ENCODE measurements at regions not wholly inside any gene's neighbourhood (a gene's known extent, or its start where the extent isn't known, plus 50 kb on each side); places are given as distances from the start of the nearest gene placed in this dataset.

GRCh38 chr2:187017438-187017837 lies 168.5 kb upstream of the ZSWIM2 start:
- no peaks in the 10 kb centered on the region for H3K27me3 ChIP-seq

GRCh38 chr2:187013058-187013457 lies 164.1 kb upstream of the ZSWIM2 start:
- no peaks in the 10 kb centered on the region for H3K4me1 ChIP-seq
- H3K4me3 ChIP-seq (ENCODE audit: low read depth, low read length): no peak overlapping the region
- H3K9me3 ChIP-seq: no peaks in the 10 kb centered on the region
- H3K27me3 ChIP-seq: no peaks in the 10 kb centered on the region
- TF ChIP-seq, protein P1, sequence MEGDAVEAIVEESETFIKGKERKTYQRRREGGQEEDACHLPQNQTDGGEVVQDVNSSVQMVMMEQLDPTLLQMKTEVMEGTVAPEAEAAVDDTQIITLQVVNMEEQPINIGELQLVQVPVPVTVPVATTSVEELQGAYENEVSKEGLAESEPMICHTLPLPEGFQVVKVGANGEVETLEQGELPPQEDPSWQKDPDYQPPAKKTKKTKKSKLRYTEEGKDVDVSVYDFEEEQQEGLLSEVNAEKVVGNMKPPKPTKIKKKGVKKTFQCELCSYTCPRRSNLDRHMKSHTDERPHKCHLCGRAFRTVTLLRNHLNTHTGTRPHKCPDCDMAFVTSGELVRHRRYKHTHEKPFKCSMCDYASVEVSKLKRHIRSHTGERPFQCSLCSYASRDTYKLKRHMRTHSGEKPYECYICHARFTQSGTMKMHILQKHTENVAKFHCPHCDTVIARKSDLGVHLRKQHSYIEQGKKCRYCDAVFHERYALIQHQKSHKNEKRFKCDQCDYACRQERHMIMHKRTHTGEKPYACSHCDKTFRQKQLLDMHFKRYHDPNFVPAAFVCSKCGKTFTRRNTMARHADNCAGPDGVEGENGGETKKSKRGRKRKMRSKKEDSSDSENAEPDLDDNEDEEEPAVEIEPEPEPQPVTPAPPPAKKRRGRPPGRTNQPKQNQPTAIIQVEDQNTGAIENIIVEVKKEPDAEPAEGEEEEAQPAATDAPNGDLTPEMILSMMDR (IDR thresholded peaks at IDR 0.05; ENCODE audit: low read depth, low read length): no peak
- DNase-seq: no peak
- H3K36me3 ChIP-seq: no peaks in the 10 kb centered on the region

More at GRCh38 chr2:187017438-187017837, 168.5 kb upstream of the ZSWIM2 start:
- TF ChIP-seq, protein P1 (IDR thresholded peaks at IDR 0.05; ENCODE audit: low read depth, low read length): no peak
- Histone ChIP-seq H3K4me3 (ENCODE audit: low read depth, low read length) (no peak overlapping the region), H3K4me1 (no peaks in the 10 kb centered on the region), H3K36me3 (no peaks in the 10 kb centered on the region), H3K9me3 (no peaks in the 10 kb centered on the region)
- no peak for DNase-seq

GRCh38 chr2:187011206-187011832 lies 162.3 kb upstream of the ZSWIM2 start:
- Histone ChIP-seq H3K36me3 (no peaks in the 10 kb centered on the region), H3K4me1 (no peaks in the 10 kb centered on the region), H3K4me3 (ENCODE audit: low read depth, low read length) (no peak overlapping the region), H3K27me3 (no peaks in the 10 kb centered on the region), H3K9me3 (no peaks in the 10 kb centered on the region)
- TF ChIP-seq, protein P1 (IDR thresholded peaks at IDR 0.05; ENCODE audit: low read depth, low read length): no peak
- no peak for DNase-seq

- Histone ChIP-seq H3K27me3 (no peaks in the 10 kb centered on the region), H3K4me1 (no peaks in the 10 kb centered on the region), H3K9me3 (no peaks in the 10 kb centered on the region), H3K36me3 (no peaks in the 10 kb centered on the region), H3K4me3 (ENCODE audit: low read depth, low read length) (no peak overlapping the region)
- DNase-seq: no peak
- TF ChIP-seq, protein P1 (IDR thresholded peaks at IDR 0.05; ENCODE audit: low read depth, low read length): no peak
These were observed 160.7 kb upstream of the ZSWIM2 start for GRCh38 chr2:187009483-187010239.

- Histone ChIP-seq H3K4me1 (no peaks in the 10 kb centered on the region), H3K27me3 (no peaks in the 10 kb centered on the region), H3K4me3 (ENCODE audit: low read depth, low read length) (no peak overlapping the region), H3K36me3 (no peaks in the 10 kb centered on the region), H3K9me3 (no peaks in the 10 kb centered on the region)
- DNase-seq: no peak
- TF ChIP-seq, protein P1 (IDR thresholded peaks at IDR 0.05; ENCODE audit: low read depth, low read length): no peak
These were observed 159.1 kb upstream of the ZSWIM2 start for GRCh38 chr2:187008111-187008510.

DNA sequence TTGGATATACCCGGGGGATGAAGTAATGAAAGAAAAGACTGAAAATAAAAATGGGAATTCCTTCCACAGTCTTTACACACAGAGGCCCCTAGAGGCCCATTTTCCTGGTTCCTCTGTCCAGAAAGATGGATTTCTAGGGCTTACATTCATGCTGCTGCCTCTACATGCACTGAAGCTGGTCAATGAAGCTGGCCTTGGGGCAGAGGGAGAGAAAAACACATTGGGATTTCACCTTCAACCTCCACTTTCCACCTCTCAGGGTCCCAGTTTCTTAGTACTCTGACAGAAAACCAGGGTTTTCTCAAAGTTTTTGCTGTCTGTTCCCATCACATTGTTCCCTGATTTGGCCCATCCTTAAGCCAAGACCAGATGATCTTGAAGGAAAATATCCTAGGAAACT lies 154.6 kb upstream of the ZSWIM2 start:
- DNase-seq: no peak
- no peaks in the 10 kb centered on the region for H3K27me3 ChIP-seq
- H3K9me3 ChIP-seq: no peaks in the 10 kb centered on the region
- no peaks in the 10 kb centered on the region for H3K4me1 ChIP-seq
- no peaks in the 10 kb centered on the region for H3K36me3 ChIP-seq
- TF ChIP-seq, protein P1 (IDR thresholded peaks at IDR 0.05; ENCODE audit: low read depth, low read length): no peak
- H3K4me3 ChIP-seq (ENCODE audit: low read depth, low read length): no peak overlapping the region

Measured in BE2C (cell line).